ENCODE measurements at regions not wholly inside any gene's neighbourhood (a gene's known extent, or its start where the extent isn't known, plus 50 kb on each side); places are given as distances from the start of the nearest gene placed in this dataset.
A peak's percentile ranks its signal among the peaks of the same experiment; 100 is the strongest.

- TF ChIP-seq CTCF (IDR thresholded peaks at IDR 0.05; ENCODE audit: unreplicated experiment) = no peak
- DNase-seq = peak; percentile 37
- no peak overlapping the region for H3K4me3 Mint-ChIP-seq (ENCODE audit: low read depth, unreplicated experiment)
- H3K4me1 Mint-ChIP-seq (ENCODE audit: low read depth, unreplicated experiment) = peaks cover 21% of the 10 kb centered on the region
- no peaks in the 10 kb centered on the region for H3K36me3 Mint-ChIP-seq (ENCODE audit: insufficient read depth, unreplicated experiment)
- CTCF ChIA-PET = interaction anchor here (1.0 to 2.1 kb wide), 4 partner anchors 13 to 301 kb away, joined by 3 to 10 read pairs (median 5); no protein-coding TSS in a partner anchor
- BruUV-seq (replicated peaks) = no TSS peak
- intact Hi-C loops (cut with micrococcal nuclease; ENCODE audit: unreplicated experiment) = loop anchor here (1.0 to 2.0 kb wide), 3 partner anchors 123 to 301 kb away; no protein-coding TSS in a partner anchor
- H3K27ac Mint-ChIP-seq (ENCODE audit: unreplicated experiment) = no peak overlapping the region
- H3K27me3 Mint-ChIP-seq (ENCODE audit: unreplicated experiment) = no peaks in the 10 kb centered on the region
- peaks cover 7% of the 10 kb centered on the region for H3K9me3 Mint-ChIP-seq (ENCODE audit: low read depth, unreplicated experiment)
Measured at GRCh38 chr14:32259368-32260013, 56.4 kb upstream of the RNU6-8 start.

GRCh38 chr14:32263939-32264567, 61.0 kb upstream of the RNU6-8 start:
- Mint-ChIP-seq H3K4me3 (ENCODE audit: low read depth, unreplicated experiment) (no peak overlapping the region), H3K9me3 (ENCODE audit: low read depth, unreplicated experiment) (peaks cover 7% of the 10 kb centered on the region), H3K27ac (ENCODE audit: unreplicated experiment) (no peak overlapping the region), H3K4me1 (ENCODE audit: low read depth, unreplicated experiment) (peaks cover 13% of the 10 kb centered on the region), H3K36me3 (ENCODE audit: insufficient read depth, unreplicated experiment) (no peaks in the 10 kb centered on the region), H3K27me3 (ENCODE audit: unreplicated experiment) (no peaks in the 10 kb centered on the region)
- TF ChIP-seq CTCF (IDR thresholded peaks at IDR 0.05; ENCODE audit: unreplicated experiment) = no peak
- DNase-seq = no peak
- intact Hi-C loops (cut with micrococcal nuclease; ENCODE audit: unreplicated experiment) = no loop called here
- no TSS peak for BruUV-seq (replicated peaks)
- CTCF ChIA-PET = no interaction called here

- Mint-ChIP-seq H3K4me3 (ENCODE audit: low read depth, unreplicated experiment) (no peak overlapping the region), H3K4me1 (ENCODE audit: low read depth, unreplicated experiment) (no peaks in the 10 kb centered on the region), H3K9me3 (ENCODE audit: low read depth, unreplicated experiment) (peaks cover 7% of the 10 kb centered on the region), H3K27me3 (ENCODE audit: unreplicated experiment) (no peaks in the 10 kb centered on the region), H3K27ac (ENCODE audit: unreplicated experiment) (no peak overlapping the region), H3K36me3 (ENCODE audit: insufficient read depth, unreplicated experiment) (no peaks in the 10 kb centered on the region)
- no TSS peak for BruUV-seq (replicated peaks)
- intact Hi-C loops (cut with micrococcal nuclease; ENCODE audit: unreplicated experiment) = no loop called here
- CTCF ChIA-PET = interaction anchor here (0.7 to 1.2 kb wide), 2 partner anchors 36 to 205 kb away, joined by 3 read pairs; no protein-coding TSS in a partner anchor
- no peak for TF ChIP-seq CTCF (IDR thresholded peaks at IDR 0.05; ENCODE audit: unreplicated experiment)
- no peak for DNase-seq
Measured at GRCh38 chr14:32265584-32265983, 62.5 kb upstream of the RNU6-8 start.

- H3K4me3 Mint-ChIP-seq (ENCODE audit: low read depth, unreplicated experiment) = no peak overlapping the region
- H3K36me3 Mint-ChIP-seq (ENCODE audit: insufficient read depth, unreplicated experiment) = no peaks in the 10 kb centered on the region
- peaks cover 11% of the 10 kb centered on the region for H3K4me1 Mint-ChIP-seq (ENCODE audit: low read depth, unreplicated experiment)
- no peak overlapping the region for H3K27ac Mint-ChIP-seq (ENCODE audit: unreplicated experiment)
- TF ChIP-seq CTCF (IDR thresholded peaks at IDR 0.05; ENCODE audit: unreplicated experiment) = no peak
- BruUV-seq (replicated peaks) = no TSS peak
- H3K27me3 Mint-ChIP-seq (ENCODE audit: unreplicated experiment) = no peaks in the 10 kb centered on the region
- H3K9me3 Mint-ChIP-seq (ENCODE audit: low read depth, unreplicated experiment) = peaks cover 8% of the 10 kb centered on the region
- no peak for DNase-seq
- intact Hi-C loops (cut with micrococcal nuclease; ENCODE audit: unreplicated experiment) = no loop called here
- CTCF ChIA-PET = no interaction called here
Measured at GRCh38 chr14:32277998-32278397, 51.1 kb upstream of the AKAP6 start.

Measured in Calu3 (cell line).